LHCN-M2 (cell line): ENCODE measurements at regions not wholly inside any gene's neighbourhood (a gene's known extent, or its start where the extent isn't known, plus 50 kb on each side); places are given as distances from the start of the nearest gene placed in this dataset.

Experiments used
- DNase-seq: peaks from one replicate; pipeline ENCODE4 v3.0.0-alpha.2; 2012; ENCODE audit warnings: low read depth

GRCh38 chr10:120641695-120642094, 184.7 kb downstream of the PLPP4 start:
- no peak for DNase-seq

GRCh38 chr10:120643351-120643750, 186.3 kb downstream of the PLPP4 start:
- DNase-seq = no peak

- no peak for DNase-seq
Measured at GRCh38 chr10:120644556-120645410, 187.8 kb downstream of the PLPP4 start.

GRCh38 chr10:120646159-120646732, 189.2 kb downstream of the PLPP4 start:
- no peak for DNase-seq

- no peak for DNase-seq
Measured at GRCh38 chr10:120646738-120647456, 189.9 kb downstream of the PLPP4 start.

- no peak for DNase-seq
Measured at GRCh38 chr10:120650705-120651399, 193.8 kb downstream of the PLPP4 start.

- no peak for DNase-seq
Measured at GRCh38 chr10:120656107-120656506, 195.1 kb upstream of the WDR11 start.

- no peak for DNase-seq
Measured at GRCh38 chr10:120657371-120657770, 193.8 kb upstream of the WDR11 start.

GRCh38 chr10:120658943-120659885, 191.9 kb upstream of the WDR11 start:
- DNase-seq = no peak

GRCh38 chr10:120666308-120666707, 184.9 kb upstream of the WDR11 start:
- DNase-seq = no peak

GRCh38 chr10:120667276-120667675, 183.9 kb upstream of the WDR11 start:
- DNase-seq = no peak

GRCh38 chr10:120671491-120671890, 179.7 kb upstream of the WDR11 start:
- DNase-seq = no peak

- DNase-seq = no peak
Measured at GRCh38 chr10:120683454-120683853, 167.7 kb upstream of the WDR11 start.

GRCh38 chr10:120684226-120684625, 166.9 kb upstream of the WDR11 start:
- DNase-seq = no peak

GRCh38 chr10:120685136-120685535, 166.0 kb upstream of the WDR11 start:
- DNase-seq = no peak

GRCh38 chr10:120688928-120689327, 162.2 kb upstream of the WDR11 start:
- no peak for DNase-seq

- DNase-seq = no peak
Measured at GRCh38 chr10:120689777-120690529, 161.2 kb upstream of the WDR11 start.

GRCh38 chr10:120691625-120692024, 159.5 kb upstream of the WDR11 start:
- no peak for DNase-seq

GRCh38 chr10:120700426-120700825, 150.7 kb upstream of the WDR11 start:
- DNase-seq = no peak

- no peak for DNase-seq
Measured at GRCh38 chr10:120701381-120701780, 149.8 kb upstream of the WDR11 start.
